ENCODE measurements at regions not wholly inside any gene's neighbourhood (a gene's known extent, or its start where the extent isn't known, plus 50 kb on each side); places are given as distances from the start of the nearest gene placed in this dataset.

DNA sequence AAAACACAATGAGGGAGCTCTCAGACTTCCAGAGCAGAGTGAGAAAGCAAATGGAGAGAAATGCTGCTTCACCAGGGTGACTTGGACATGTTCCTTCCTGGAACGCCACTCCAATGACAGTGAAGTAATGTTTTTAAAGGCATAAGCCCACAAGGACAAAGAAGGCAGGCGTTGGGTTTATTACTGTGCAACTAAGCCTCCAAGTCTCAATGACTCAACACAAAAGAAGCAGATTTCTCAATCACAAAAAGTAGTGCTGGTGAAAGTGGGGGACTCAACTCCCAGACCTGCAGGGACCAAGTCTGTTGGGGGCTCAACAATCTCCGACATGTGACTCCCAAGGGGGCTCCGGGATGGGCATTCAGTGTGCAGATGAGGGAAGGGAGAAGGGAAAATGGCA, 505.2 kb downstream of the BCL11B start:
- TF ChIP-seq, protein P1, sequence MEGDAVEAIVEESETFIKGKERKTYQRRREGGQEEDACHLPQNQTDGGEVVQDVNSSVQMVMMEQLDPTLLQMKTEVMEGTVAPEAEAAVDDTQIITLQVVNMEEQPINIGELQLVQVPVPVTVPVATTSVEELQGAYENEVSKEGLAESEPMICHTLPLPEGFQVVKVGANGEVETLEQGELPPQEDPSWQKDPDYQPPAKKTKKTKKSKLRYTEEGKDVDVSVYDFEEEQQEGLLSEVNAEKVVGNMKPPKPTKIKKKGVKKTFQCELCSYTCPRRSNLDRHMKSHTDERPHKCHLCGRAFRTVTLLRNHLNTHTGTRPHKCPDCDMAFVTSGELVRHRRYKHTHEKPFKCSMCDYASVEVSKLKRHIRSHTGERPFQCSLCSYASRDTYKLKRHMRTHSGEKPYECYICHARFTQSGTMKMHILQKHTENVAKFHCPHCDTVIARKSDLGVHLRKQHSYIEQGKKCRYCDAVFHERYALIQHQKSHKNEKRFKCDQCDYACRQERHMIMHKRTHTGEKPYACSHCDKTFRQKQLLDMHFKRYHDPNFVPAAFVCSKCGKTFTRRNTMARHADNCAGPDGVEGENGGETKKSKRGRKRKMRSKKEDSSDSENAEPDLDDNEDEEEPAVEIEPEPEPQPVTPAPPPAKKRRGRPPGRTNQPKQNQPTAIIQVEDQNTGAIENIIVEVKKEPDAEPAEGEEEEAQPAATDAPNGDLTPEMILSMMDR (IDR thresholded peaks at IDR 0.05), result no peak
- TF ChIP-seq POLR2A (IDR thresholded peaks at IDR 0.05), result no peak
